ENCODE measurements at regions not wholly inside any gene's neighbourhood (a gene's known extent, or its start where the extent isn't known, plus 50 kb on each side); places are given as distances from the start of the nearest gene placed in this dataset.

DNA sequence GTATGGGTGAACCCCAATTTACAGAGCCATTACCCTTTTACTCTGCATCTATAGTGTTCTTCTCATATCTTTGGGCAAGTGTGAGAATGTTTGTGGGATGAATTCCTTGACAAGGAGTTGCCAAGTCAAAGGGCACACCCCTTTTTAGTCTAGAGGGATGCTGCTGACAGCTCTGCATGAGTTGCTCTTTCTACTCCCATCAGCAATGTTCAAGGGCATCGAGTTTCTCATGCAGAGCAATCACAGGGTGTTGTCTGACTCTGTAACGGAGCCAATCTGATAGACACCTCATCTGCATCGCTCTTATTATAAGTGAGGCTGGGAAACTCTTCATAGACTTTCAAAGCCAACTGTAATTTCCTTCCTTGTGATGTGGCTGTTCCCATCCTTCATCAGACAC lies 77.4 kb downstream of the EDN3 start:
- TF ChIP-seq, protein P1, sequence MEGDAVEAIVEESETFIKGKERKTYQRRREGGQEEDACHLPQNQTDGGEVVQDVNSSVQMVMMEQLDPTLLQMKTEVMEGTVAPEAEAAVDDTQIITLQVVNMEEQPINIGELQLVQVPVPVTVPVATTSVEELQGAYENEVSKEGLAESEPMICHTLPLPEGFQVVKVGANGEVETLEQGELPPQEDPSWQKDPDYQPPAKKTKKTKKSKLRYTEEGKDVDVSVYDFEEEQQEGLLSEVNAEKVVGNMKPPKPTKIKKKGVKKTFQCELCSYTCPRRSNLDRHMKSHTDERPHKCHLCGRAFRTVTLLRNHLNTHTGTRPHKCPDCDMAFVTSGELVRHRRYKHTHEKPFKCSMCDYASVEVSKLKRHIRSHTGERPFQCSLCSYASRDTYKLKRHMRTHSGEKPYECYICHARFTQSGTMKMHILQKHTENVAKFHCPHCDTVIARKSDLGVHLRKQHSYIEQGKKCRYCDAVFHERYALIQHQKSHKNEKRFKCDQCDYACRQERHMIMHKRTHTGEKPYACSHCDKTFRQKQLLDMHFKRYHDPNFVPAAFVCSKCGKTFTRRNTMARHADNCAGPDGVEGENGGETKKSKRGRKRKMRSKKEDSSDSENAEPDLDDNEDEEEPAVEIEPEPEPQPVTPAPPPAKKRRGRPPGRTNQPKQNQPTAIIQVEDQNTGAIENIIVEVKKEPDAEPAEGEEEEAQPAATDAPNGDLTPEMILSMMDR (IDR thresholded peaks at IDR 0.05 in 8 of 11, conservative IDR thresholded peaks at IDR 0.05 in 3 of 11), result no peak
- TF ChIP-seq POLR2A (IDR thresholded peaks at IDR 0.05) (no peak), POLR2AphosphoS5 (IDR thresholded peaks at IDR 0.05) (no peak)
